A673 (cell line): ENCODE measurements at regions not wholly inside any gene's neighbourhood (a gene's known extent, or its start where the extent isn't known, plus 50 kb on each side); places are given as distances from the start of the nearest gene placed in this dataset.

ENCODE experiments used
- CTCF ChIP-seq: fragments of 300-800, 200-600 bp; sonication (generic); conservative IDR thresholded peaks from 2 replicates; pipeline ENCODE4 v1.5.1; 2017; ENCODE audit warnings: low read depth, mild to moderate bottlenecking, antibody characterized with exemption, low read length, moderate library complexity, mixed read lengths
- EZH2 ChIP-seq: fragments of 200-600 bp; sonication (generic); IDR thresholded peaks from 2 replicates; pipeline ENCODE4 v1.6.1; 2017; ENCODE audit warnings: borderline replicate concordance, low read depth, mild to moderate bottlenecking, mixed read lengths, antibody characterized with exemption, low read length; ENCODE audit not compliant: poor library complexity, severe bottlenecking

DNA sequence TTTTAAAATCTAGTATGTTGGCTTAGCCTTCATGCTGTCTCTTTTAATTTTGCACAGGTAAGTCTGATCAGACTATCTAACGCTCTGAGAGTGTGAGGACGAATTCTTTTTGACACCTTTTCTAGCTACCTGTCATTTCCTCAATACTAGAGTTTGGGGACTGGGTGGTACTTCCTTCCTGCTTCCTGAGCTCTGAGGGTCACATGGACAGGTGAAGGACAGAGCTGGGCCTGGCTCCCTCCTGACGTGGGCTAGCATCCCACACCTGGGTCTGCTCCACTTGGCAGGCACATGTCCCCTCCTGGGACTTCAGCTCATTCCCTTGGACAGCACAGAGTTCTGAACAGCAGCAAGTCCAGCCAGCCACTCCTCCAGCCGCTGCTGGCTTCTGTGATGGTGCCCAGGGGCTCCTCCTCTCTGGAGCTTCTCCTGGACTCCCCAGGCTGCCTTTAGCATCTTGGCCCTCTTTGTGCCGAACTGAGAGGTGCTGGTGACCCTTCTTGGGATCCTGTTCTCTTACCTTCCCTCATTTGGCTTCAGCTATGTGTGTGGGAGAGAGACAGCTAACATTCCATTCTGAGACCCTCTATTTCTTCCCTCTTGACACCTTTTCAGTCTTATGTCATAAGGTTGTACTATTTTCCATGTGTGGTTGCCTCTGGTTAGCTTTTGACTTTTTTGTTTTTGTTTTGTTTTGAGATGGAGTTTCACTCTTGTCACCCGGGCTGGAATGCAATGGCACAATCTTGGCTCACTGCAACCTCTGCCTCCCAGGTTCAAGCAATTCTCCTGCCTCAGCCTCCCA lies 106.9 kb downstream of the B3GNT2 start:
- no peak for TF ChIP-seq CTCF
- TF ChIP-seq EZH2: no peak
